Omental fat pad (tissue), 3 donors: ENCODE measurements at regions not wholly inside any gene's neighbourhood (a gene's known extent, or its start where the extent isn't known, plus 50 kb on each side); places are given as distances from the start of the nearest gene placed in this dataset.

Source experiments
- ATAC-seq: fragments of 150-250 bp; one replicate; pipeline ENCODE4 v1.9.1; 2016; ENCODE audit warnings: mild to moderate bottlenecking, moderate library complexity; ENCODE audit not compliant: low FRiP score
- DNase-seq: peaks from one replicate; pipeline ENCODE4 v3.0.0-alpha.2; 2019; ENCODE audit warnings: low spot score
- TF ChIP-seq, protein P1 (sequence below), 3 donors: fragments of 450-650 bp; IDR thresholded peaks; one replicate each; pipeline ENCODE4 v1.5.1; 2016 to 2017; ENCODE audit warnings: antibody characterized with exemption in 3 of 3, mild to moderate bottlenecking in 3 of 3, moderate library complexity in 2 of 3

DNA sequence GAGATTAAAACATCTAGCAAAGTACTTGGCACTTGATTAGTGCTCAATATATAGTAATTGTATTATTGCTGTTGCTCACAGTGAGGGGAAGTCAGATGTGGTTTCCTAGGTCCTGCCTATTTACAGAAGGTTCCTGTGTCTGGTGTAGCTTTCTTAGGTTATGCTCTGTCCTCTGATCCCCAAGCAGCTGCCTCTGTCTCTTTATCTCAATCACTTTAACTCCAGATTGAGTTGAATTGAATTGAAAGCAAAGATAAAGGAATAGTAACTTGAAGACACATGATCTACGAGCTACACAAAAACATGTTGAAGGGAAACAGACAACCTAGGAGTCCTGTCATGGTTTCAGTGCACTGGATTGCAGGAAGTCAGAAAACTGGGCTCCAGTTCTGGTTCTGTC lies 113.9 kb upstream of the ADAMTSL1 start:
- TF ChIP-seq, protein P1, sequence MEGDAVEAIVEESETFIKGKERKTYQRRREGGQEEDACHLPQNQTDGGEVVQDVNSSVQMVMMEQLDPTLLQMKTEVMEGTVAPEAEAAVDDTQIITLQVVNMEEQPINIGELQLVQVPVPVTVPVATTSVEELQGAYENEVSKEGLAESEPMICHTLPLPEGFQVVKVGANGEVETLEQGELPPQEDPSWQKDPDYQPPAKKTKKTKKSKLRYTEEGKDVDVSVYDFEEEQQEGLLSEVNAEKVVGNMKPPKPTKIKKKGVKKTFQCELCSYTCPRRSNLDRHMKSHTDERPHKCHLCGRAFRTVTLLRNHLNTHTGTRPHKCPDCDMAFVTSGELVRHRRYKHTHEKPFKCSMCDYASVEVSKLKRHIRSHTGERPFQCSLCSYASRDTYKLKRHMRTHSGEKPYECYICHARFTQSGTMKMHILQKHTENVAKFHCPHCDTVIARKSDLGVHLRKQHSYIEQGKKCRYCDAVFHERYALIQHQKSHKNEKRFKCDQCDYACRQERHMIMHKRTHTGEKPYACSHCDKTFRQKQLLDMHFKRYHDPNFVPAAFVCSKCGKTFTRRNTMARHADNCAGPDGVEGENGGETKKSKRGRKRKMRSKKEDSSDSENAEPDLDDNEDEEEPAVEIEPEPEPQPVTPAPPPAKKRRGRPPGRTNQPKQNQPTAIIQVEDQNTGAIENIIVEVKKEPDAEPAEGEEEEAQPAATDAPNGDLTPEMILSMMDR (IDR thresholded peaks at IDR 0.05) = no peak
- ATAC-seq (no peak), DNase-seq (no peak)

DNA sequence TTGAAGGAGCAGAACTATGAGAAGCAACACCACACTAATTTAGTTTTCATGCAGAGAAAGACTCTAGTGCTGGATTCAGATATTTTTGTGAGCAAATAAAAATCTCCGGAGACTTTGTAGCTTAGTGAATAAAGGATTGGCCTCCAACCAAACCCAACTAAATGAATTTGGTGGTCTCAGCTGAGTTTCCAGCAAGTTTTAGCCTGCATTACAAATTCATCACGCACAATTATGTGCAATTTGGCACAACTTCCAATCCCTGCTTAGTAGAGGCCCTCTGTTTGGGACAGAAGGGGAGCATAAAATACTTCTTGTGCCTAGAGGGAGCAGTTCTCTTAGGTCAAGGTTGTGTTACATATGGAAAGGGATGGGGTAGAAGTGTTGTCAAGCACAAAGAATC lies 112.3 kb upstream of the ADAMTSL1 start:
- DNase-seq (no peak), ATAC-seq (no peak)
- TF ChIP-seq, protein P1 (IDR thresholded peaks at IDR 0.05) = no peak

DNA sequence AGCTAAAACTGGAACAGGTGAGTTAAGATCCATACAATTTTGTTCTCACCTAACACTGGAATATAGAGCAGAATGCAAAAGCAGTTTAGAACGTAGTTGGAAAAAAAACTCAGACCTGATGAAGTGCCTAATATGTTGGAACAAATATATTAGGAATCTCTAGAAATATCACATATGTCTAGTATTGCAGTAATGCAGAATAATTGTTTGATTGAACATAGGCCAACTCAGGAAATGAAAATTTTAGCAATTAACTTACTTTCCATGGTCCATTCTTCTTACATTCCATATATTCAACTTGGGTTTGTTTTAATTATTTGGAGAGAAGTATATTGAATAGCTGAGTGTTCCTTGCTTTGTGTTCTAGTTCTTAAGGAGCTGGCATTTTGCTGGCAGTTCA lies 111.8 kb upstream of the ADAMTSL1 start:
- ATAC-seq (no peak), DNase-seq (no peak)
- TF ChIP-seq, protein P1 (IDR thresholded peaks at IDR 0.05) = no peak

DNA sequence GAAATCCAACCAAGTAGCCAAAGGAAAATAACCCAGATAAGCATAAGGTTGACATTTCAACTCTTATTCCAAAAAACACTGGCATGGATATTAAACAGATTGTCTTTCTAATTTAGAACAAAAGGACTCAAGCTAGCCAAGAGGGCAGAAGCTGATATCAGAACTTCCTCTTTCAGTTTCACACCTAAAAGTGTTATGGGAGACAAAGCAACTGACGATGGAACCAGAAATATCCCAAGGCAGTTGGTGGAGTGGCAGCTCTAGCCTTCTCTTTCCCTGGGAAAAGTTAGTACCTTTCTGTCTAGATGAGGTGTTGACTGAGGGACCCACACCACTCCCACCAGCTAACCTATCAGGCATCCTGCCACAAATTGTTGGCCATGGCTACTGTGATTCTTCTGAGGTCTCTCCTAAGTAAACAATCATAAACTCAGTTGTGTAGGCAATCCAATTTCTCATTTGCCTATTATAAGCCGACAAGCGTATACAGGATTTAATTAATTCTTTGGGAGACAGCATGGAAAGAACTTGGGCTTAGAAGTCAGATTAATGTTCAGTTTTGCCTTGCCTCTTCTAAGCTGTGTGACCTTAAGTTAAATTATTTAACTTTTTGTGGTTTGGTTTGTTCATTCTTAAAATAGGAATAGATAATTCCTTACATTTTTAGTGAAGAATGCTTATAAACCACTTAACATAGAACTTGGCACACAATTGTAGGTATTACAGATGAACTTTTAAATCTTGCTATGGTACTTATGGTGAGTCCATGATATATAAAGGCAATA lies 110.9 kb upstream of the ADAMTSL1 start:
- DNase-seq (no peak), ATAC-seq (no peak)
- TF ChIP-seq, protein P1 (IDR thresholded peaks at IDR 0.05) = no peak

DNA sequence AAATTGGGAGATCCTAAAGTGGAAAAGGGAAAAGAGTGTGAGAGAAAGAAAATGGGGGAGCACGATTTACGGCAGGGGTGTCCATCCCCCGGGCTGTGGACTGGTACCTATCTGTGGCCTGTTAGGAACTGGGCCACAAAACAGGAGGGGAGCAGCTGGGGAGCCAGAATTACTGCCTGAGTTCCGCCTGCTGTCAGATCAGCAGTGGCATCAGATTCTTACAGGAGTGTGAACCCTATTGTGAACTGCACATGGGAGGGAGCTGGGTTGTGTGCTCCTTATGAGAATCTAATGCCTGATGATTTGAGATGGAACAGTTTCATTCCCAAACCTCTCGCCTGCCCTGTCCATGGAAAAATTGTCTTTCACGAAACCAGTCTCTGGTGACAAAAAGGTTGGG lies 108.3 kb upstream of the ADAMTSL1 start:
- DNase-seq = no peak
- ATAC-seq = no peak
- TF ChIP-seq, protein P1 (IDR thresholded peaks at IDR 0.05) = no peak

DNA sequence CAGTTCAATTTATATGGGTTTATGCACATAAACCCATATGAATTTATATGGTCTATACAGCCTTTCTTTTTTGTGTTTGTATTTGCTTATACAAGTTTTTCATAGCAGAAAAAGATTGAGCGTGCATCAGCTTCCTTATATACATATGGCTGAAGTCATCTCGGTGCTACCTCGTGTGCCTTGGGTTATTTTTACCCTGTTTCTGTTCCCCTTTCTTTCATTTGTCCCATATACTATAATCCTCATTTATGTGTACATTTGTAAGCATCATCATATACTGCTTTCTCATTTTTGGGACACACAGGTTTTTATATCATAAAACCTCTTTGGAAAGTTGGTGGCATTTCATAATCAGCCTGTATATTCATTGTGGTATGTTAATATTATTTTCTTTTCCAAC lies 107.8 kb upstream of the ADAMTSL1 start:
- TF ChIP-seq, protein P1 (IDR thresholded peaks at IDR 0.05) = no peak
- no peak for ATAC-seq
- DNase-seq = no peak

DNA sequence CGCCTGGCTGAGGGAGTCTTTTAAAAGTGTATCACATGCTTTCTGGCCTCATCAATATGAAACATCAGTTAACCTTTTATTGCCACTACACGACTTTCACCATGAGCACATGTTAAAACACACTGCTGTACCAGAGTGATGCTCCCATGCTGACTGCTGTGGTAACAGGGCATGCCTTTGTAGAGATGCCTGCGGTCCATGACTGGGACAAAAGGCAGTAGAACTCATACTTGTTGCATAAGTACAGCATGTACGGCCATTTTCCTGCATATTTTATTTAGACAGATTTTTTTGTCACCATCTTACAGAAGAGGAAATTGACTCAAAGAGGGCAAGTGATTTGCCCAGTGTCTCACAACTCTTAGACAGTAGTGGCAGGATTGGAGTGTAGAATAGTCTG lies 105.7 kb upstream of the ADAMTSL1 start:
- TF ChIP-seq, protein P1 (IDR thresholded peaks at IDR 0.05) = no peak
- no peak for DNase-seq
- ATAC-seq = no peak
